Stimulated activated CD4-positive, alpha-beta T cell treated with anti-CD3 and anti-CD28 coated beads, Interleukin-12 subunit alpha, Interleukin-12 subunit beta, amount 100 ng/mL, for 24 hours (primary cell): ENCODE measurements at regions not wholly inside any gene's neighbourhood (a gene's known extent, or its start where the extent isn't known, plus 50 kb on each side); places are given as distances from the start of the nearest gene placed in this dataset.

Experiments used
- DNase-seq, 2 experiments: peaks; one replicate each; pipeline ENCODE4 v3.0.0-alpha.2; 2020; ENCODE audit warnings: low read depth in 2 of 2

GRCh38 chr4:42330002-42330592 lies 67.2 kb upstream of the SHISA3 start:
- DNase-seq, result no peak

GRCh38 chr4:42331040-42331439 lies 66.2 kb upstream of the SHISA3 start:
- DNase-seq, result no peak

GRCh38 chr4:42331914-42332368 lies 65.3 kb upstream of the SHISA3 start:
- DNase-seq, result no peak

GRCh38 chr4:42339935-42340406 lies 57.3 kb upstream of the SHISA3 start:
- no peak for DNase-seq

GRCh38 chr4:42341518-42342026 lies 55.7 kb upstream of the SHISA3 start:
- no peak for DNase-seq

GRCh38 chr4:42342459-42342858 lies 54.8 kb upstream of the SHISA3 start:
- no peak for DNase-seq

- no peak for DNase-seq
These were observed 53.0 kb upstream of the SHISA3 start for GRCh38 chr4:42344309-42344708.

- DNase-seq, result no peak
These were observed 52.5 kb upstream of the SHISA3 start for GRCh38 chr4:42344749-42345148.

- no peak for DNase-seq
These were observed 51.2 kb upstream of the SHISA3 start for GRCh38 chr4:42345962-42346544.

- DNase-seq, result no peak
These were observed 50.2 kb upstream of the SHISA3 start for GRCh38 chr4:42347076-42347475.
